Fibroblast of villous mesenchyme (primary cell): ENCODE measurements at regions not wholly inside any gene's neighbourhood (a gene's known extent, or its start where the extent isn't known, plus 50 kb on each side); places are given as distances from the start of the nearest gene placed in this dataset.
A peak's percentile ranks its signal among the peaks of the same experiment; 100 is the strongest.

ENCODE experiments used
- DNase-seq: peaks from one replicate; pipeline ENCODE4 v3.0.0-alpha.2; 2010; ENCODE audit warnings: low read depth
- H3K4me3 ChIP-seq: 2 replicates; pipeline ENCODE4 v1.5.1; 2011; ENCODE audit warnings: low read depth, mild to moderate bottlenecking, low read length
- CTCF ChIP-seq: IDR thresholded peaks from 2 replicates; pipeline ENCODE4 v1.5.1; 2012; ENCODE audit warnings: low read depth, mild to moderate bottlenecking, low read length; ENCODE audit not compliant: insufficient read depth

GRCh38 chr13:72316716-72317115 is 410.7 kb downstream of the MZT1 start:
- no peak for TF ChIP-seq CTCF
- H3K4me3 ChIP-seq: no peak overlapping the region
- DNase-seq: no peak

DNA sequence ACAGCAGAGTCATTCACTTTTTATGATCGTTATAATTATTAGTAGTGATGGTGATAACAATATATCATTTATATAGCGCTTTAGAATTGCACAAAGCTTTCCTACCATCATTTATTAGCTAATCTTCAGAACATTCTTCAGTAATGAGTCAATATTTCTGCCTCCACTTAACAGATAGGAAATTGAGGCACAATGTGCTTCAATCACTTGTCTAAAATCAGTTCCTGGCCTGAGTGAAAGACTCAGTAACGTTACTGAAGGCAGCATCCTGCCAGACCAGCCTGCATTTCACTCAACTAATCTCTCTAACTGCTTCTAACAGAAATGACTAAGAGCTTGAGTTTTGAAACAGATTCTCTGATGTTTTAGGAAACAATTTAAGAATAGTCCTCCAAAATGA is 412.1 kb downstream of the MZT1 start:
- no peak for DNase-seq
- TF ChIP-seq CTCF: no peak
- H3K4me3 ChIP-seq: no peak overlapping the region

GRCh38 chr13:72314210-72314609 is 413.2 kb downstream of the MZT1 start:
- no peak for TF ChIP-seq CTCF
- DNase-seq: no peak
- no peak overlapping the region for H3K4me3 ChIP-seq

GRCh38 chr13:72313546-72313945 is 413.9 kb downstream of the MZT1 start:
- DNase-seq: no peak

GRCh38 chr13:72303941-72304746 is 423.3 kb downstream of the MZT1 start:
- no peak overlapping the region for H3K4me3 ChIP-seq
- peak; percentile 3 for DNase-seq
- no peak for TF ChIP-seq CTCF

More at GRCh38 chr13:72313546-72313945, 413.9 kb downstream of the MZT1 start:
- no peak overlapping the region for H3K4me3 ChIP-seq
- TF ChIP-seq CTCF: no peak

DNA sequence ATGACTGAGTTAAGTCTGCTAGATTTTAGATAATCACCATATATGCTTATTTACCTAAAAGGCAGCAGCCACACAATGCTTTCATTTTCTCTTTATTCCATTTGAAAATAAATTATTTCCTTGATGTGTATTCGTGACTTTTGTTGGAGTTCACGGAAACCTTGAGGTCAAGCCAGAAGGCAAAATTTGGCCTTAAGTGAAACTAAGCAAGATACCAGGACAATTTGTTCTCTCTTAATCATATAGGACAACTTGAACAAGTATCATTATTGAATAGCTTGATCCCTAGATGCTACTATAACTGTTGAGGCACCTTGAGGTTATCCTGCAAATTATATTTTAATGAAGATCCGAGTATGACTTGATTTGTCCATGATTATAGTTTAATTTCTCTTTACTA is 429.2 kb upstream of the DACH1 start:
- no peak for TF ChIP-seq CTCF
- no peak for DNase-seq
- no peak overlapping the region for H3K4me3 ChIP-seq

DNA sequence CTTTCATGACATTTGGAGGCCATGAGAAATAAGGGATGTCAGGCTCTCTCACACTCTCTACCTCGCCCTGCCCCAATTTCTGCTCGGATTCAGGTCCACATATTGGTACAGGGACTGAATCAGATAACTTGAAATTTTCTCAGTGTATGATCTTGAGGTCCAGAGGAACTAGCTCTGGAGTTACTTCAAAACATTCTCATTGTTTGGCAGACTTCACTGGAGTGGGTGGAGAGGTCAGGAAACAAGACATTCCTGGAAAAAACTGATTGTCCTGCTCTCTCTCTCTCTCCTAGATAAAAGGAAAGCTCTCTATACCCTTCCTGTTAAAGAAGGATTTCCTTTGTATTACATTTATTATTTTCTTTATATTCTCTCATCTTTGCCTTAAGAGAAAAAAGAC is 428.1 kb upstream of the DACH1 start:
- H3K4me3 ChIP-seq: no peak overlapping the region
- DNase-seq: no peak
- no peak for TF ChIP-seq CTCF
